ENCODE measurements at regions not wholly inside any gene's neighbourhood (a gene's known extent, or its start where the extent isn't known, plus 50 kb on each side); places are given as distances from the start of the nearest gene placed in this dataset.

DNA sequence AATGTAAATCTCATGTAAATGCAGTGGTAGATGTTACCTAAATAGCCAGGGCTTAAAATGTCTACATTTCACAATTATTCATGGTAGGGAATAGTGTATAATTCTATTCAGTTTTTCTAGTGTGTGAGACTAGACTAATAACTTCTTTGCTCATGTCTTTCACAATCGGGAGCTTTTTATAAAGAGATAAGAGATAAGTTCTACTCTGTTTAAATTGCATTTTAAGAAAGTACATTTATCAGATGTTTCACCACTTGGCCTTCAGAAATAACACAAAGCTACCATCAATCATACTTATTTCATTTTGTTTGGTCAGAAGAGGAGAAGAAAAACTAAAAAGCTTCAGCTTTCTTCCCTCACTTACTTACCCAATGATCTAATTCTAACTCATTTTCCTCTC lies 725.5 kb upstream of the FLRT2 start:
- DNase-seq: no peak

DNA sequence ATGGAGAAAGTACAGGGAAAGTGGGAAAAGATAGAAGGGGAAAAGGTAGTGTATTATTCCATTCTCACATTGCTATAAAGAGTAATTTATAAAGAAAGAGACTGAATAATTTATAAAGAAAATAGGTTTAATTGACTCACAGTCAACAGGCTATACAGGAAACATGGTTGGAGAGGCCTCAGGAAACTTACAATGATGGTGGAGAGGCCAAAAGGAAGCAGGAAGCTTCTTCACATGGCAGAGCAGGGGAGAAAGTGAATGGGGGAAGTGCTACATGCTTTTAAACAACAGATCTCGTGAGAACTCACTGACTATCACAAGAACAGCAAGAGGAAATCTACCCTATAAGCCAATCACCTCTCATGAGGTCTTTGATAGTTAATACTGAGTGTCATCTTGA lies 725.0 kb upstream of the FLRT2 start:
- no peak for DNase-seq

DNA sequence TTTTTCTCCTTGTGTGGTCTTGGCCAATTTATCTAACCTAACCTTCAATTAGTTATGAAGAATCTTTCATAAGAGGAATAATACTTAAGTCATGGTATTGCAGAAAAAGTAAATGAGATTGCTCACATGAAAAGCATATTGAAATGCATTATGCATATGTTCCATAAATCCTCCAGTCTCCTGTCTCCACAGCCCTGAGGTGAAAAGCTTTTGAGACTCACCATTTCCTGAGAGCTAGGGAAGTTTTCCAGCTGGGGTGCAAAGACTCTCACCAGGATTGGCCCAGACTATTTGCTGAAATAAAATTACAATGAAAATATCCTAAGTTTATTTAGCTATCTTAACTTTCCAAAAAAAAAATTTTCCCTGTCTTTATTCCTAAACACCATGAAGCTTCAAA lies 723.8 kb upstream of the FLRT2 start:
- DNase-seq: no peak

DNA sequence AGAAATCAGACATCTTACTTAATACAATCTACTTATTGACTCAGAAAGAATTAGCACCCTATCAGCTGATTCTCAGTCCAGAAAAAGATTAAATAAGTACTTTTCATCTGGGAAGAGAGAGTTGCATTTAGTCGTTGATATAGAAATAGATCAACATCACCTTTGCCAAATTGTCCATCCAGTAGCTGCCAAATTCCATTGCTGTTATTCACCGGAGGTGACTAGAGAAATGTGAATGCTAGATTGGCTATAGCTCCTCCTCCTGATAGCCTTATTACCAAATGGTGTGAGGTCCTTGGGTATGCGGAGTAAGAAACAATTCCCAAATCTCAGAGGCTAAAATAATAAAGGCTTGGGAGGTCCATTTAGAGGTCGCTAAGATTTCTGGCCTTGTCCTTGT lies 723.3 kb upstream of the FLRT2 start:
- no peak for DNase-seq

DNA sequence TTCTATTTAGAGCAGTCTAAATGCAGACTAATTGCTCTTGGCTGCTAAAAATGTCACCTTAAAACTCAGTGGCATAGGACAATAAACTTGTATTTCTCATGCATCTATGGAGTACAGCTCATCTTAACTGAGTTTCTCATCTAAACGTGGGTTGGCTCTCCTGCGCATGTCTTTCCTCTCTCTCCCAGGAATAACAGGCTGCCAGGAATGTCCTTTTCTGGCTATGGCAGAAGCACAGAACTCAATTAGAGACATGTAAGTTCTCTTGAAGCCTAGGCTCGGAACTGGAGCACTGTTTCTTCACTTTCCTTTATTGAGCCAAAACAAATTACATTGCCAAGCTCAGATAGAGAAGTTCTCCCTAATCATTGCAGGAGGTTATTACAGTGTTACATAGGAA lies 722.3 kb upstream of the FLRT2 start:
- DNase-seq: no peak

DNA sequence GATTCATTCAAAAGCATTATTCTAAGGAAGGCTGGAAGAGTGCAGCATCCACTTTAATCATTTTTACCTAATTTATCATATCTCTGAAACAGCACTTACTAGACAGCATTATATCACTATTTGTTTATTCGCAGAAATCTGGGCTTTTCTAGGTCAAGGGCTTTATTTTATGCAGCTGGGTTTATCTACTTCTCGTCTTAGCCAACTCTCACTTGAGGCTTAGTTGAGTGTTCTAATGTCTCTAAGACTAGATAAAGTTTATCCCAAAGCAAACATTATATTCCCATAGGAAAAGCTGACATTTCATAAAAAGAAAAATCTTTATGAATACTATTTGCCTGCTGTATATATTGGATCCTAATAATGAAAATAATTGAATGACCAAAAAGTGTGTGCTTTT lies 720.8 kb upstream of the FLRT2 start:
- DNase-seq: no peak

DNA sequence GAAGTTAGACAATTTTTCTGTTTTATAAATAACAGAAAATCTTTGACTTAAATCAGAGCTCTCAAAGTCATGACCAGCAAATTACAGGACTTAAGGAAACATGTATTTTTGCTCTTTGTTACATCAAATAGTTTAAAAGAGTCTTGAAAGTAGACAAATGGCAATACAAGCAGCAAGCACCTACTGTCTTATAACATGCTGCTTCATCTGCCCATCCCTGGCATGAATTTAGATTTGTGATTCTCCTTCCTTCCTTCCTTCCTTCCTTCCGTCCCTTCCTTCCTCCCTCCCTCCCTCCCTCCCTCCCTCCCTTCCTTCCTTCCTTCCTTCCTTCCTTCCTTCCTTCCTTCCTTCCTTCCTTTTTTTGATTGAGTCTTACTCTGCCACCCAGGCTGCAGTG lies 715.6 kb upstream of the FLRT2 start:
- no peak for DNase-seq

DNA sequence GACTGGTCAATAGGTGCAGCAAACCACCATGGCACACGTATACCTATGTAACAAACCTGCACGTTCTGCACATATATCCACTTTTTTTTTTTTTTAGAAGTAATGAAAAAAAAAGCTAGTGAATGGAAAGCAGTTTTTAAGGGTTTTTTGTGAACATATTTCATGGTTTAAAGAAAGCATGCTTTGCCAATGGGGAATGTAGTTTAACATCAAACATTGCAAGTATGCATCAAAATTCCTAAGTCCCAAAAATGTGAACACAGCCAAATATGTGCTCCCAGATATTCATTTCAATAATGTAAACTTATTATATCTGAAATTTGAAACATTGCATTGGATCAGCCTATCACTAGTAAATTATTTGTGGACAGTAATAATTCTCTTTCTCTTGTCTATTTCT lies 710.4 kb upstream of the FLRT2 start:
- no peak for DNase-seq

DNA sequence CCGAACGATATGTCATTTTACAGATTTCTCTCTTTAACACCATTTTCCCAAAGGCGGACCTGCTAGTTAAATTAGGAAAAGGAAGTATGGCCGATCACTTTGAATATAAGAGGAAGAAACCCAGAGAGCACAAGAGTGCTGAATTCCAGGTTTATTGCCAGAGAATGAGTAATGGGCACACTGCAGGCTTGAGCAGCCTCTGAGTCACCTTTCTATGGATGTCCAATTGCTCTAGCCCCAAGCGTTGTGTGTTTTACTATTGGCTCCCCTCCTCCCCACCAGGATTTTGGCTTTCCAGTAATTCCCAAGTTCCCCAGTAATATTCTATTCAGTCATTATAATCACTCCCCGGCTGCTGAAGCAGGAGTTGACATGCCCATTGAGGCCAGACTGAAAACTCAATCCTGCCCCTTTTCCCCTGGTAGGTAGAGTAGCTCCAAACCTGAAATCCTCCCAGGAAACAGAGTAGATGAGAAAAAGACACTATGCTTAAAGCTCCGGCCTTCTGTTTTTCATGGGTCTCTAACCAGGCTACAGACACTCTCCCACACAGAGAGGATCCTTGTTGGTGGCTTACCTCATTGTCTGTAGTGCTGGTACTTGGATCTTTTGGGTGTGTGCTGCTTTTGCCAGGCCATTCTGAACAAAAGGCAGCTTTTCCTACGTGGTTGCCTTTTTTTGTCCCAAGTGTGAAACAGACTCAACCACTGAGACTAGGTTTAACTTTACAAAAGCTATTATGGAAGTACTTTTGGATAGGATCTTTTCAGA lies 704.3 kb upstream of the FLRT2 start:
- DNase-seq: no peak

DNA sequence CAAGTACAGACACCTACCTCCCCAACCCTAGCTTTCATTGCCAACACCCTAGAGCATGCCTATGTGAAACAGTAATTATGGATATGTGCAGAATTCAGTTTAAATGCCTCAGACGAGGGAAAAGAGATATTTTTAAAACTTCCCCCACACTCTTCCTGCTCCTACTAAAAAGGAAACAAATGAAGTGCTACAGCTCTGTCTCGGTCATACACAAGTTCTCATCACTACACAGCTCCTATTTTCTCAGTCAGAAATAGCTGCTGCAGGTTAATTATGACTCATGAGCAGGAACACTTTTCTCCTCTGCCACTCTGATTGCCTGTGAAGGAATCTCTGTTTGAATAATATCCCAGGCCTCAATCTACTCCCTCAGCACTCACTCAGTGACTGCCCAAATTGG lies 703.6 kb upstream of the FLRT2 start:
- DNase-seq: no peak

DNA sequence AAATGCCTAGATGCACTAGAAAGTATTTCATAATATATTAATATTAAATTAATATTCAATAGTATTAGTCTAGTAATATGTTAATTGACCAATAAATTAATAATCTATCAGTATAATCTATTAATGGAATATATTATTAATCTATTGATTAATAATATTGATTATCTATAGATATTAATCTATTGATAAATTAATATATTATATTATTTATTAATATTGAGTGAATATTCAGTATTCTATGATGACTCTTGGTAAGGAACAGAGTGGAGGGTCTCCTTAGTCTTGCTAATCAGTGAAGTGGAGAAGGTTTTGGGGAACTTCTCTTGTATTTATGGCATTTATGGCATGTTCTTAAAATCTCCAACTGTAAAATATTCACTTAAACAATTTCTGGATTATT lies 679.3 kb upstream of the FLRT2 start:
- DNase-seq: no peak

DNA sequence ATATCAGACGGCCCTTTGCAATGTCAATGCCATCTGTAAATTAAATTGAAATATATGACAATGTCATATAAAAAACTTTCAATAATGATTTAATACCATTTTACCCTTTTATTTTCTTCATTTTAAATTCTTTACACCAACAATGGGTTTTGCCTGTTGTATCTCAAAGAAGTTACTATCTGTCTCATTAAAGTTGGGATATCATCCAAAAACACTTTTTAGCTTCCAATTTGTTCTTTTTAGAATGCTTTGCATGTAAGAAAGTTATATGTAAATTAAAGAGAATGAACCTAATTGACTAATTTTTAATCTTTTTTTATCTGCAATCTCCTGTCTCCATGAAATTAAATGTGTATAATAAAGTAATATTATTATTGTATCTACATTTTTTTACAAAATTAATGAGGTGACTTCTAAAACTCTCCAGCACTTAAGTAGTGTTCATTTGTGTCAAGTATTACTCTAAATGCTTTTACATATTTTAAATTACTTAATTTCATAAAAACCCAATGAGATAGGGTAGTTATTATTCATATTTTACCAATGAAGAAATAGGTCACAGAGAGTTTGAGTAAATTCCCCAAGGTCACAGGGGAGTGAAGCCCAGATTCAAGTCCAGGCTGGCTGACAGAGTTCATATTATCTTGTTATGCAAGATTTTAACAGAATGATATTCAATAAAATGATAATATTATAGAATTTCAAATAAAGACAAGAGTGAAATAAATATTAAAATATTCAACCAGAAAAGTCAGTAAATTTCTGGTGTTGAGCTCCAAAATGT lies 673.0 kb upstream of the FLRT2 start:
- DNase-seq: no peak

DNA sequence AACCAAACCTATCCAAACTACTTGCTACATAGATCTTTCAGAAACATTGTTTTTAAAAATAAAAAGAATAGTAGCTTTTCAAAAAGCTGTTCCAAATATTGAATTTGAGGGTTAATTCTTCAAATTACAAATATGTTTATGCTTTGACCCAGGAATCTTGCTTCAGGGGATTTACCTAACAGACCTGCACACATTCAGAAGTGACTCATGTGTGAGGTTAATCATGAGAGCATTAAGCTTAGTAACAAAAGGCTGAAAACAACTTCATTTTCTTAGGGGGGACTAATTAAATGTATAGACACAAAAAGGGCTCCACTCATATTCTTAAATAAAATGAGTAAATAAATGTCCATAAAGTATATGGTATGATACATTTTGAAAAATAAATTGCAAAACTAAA lies 672.4 kb upstream of the FLRT2 start:
- no peak for DNase-seq

DNA sequence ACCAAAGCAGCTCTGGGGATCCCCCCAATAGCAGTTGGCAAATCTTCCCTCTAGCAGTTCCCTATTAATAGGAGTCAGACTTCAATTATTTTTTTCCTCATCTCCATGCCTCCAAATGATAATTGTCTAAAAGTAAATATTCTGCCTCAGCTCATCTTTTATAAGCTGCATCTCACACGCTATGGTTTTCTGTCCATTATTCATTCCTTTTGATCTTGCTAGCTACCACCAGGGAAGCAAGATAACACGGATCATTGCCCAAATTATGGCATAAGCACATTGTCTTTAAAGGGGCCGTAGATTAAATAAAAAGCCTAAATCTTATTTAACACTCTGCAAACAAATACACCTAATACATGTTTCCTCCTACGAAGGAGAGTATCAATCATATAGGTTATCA lies 670.8 kb upstream of the FLRT2 start:
- no peak for DNase-seq

DNA sequence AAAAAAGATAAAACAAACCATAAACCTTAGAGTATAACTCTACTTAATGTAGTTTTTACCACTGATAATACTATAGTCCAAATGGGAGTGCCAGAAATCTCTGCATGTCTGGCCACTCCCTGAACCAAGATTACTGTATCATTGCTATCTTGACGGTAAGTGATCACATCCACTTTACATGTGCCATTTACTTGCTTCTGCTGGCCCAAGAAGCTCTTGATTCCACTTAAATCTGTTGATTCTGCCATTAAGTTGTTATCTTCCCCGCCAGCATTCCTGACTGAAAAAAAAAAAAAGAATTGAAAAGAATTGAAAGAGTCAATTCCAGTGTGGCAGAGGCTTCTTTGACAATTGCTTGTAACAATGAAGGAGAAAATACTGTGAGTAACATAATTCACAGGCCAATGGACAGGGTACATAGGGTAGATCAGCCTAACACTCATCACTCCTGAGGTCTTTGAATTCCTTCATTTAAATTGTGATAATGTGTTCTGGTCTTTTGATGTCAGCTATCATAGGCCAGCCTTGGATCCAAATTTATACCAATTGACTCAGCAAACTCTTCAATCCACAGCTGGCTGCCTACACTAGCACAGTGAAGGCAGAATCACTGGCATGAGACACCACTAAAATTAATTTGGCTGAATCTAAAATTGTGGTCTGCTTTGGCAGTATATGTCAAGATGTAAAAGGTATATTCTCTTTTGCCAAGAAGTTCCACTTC lies 665.2 kb upstream of the FLRT2 start:
- DNase-seq: no peak

DNA sequence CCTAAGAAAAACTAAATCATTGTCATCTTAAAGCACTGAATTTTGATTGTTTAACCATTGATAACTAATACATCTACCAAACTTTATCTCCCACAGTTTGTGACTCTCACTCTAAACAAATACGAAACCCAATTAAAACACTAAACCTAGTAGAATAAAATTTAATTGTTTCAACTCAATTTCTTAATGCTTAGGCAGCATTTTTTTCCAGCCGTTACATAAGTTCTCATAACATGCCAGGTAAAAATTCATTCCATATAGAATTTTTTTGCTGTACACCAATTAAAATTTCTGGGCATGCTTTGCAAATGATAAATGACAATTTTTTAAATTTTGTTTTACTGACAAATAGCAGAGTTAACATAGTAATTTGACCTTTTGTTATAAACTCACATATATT lies 658.2 kb upstream of the FLRT2 start:
- no peak for DNase-seq

DNA sequence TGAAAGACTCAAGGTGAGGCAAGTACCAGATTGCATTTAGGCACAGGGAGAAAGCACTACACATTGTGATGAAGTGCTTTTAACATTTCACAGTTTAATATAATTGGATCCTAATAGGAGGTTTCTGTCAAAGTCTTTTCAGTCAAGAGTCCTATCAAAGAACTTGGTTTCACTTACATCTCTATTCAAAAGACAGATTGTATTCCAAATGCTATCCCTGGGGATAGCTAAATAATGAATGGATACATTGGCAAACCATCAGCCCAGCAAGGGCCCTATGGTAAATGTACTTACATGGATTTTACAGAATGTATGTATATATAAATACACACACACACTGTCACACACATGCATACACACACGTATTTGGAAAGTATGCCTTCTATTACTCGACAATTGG lies 655.5 kb upstream of the FLRT2 start:
- DNase-seq: no peak

DNA sequence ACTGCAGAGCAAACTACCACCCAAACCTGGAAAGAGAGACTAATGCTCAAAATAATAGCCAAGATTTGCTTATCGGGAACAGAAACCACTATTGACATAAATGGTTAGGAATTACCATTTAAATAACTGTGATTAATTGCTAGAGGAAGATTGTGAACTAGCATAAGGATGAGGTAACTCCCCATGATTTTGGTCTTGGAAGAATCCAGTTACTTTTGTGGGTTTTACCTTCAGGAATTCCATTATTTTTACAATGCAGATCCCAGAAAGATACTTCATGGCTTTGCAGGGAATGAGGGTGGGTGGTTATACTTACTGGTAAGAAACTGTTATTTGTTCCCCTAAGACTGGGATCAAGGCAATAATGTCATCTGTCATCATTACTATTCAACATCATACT lies 652.9 kb upstream of the FLRT2 start:
- no peak for DNase-seq

DNA sequence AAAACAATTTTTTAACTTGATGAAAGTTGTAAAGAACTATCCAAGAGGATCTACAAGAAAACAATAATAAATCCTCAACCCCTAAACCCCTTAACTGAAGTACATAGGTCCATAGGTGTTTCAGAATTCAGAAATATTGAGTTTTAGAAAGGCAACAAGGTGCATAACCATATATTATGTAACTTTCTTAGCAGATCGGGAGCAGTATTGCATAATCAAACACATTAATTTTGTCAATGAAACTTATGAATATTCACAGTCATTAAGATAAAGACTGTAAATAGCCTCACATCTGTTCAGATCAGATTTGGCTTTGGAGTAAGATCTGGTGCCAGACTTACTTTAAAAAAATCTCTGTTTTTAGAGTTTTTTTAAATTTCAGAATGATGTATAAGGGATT lies 647.1 kb upstream of the FLRT2 start:
- DNase-seq: no peak

DNA sequence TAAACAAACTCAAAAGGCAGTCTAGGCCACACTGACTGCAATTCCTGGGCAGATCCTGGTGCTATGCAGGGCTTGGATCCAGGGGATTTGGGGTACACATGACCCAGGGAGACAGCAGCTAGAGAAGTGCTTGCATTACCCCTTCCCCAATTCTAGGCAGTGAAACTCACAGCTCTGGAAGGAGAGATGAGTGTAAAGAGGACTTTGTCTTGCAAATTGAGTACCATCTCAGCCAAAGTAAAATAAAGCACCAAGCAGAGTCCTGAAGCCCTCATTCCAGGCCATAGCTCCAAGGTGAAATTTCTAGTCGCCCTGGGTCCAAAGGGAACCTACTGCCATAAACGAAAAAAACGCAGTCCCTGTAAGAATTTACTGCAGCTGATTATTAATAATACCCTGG lies 644.9 kb upstream of the FLRT2 start:
- DNase-seq: no peak

DNA sequence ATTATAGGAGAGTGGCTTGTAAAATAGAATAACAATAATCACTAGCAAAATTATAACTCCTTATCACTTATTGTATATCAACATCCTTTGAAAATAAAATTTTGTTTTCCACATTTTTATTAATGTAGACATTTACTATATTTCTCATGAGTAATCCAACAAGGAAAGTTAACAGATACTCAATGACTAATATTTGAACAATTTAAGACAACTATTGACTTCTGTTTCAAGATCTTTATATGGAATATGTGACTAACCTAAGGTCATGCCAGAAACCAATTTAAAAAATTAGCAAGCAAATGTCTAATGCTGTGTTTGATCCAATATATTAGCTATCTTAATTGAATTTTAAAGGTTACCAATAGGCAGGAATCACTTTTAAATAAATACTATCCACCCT lies 638.5 kb upstream of the FLRT2 start:
- no peak for DNase-seq

DNA sequence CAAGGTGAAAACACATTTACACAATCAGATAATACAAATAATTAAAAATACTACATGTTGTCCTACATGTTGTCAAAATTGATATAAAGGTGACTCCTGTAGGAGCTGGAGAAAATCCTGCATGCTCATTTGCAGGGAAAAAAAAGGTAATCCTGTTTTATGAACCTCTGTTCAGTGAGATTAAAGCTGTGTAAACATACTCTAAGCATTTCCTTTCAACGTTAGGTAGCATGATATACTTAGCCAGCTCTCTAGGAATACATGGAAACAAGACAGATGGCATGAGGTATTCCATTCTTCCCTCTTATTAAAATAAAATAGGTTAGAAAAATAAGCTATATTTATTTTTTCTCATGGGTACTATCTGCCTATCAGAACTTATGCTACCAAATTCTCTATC lies 635.7 kb upstream of the FLRT2 start:
- DNase-seq: peak; percentile 29

DNA sequence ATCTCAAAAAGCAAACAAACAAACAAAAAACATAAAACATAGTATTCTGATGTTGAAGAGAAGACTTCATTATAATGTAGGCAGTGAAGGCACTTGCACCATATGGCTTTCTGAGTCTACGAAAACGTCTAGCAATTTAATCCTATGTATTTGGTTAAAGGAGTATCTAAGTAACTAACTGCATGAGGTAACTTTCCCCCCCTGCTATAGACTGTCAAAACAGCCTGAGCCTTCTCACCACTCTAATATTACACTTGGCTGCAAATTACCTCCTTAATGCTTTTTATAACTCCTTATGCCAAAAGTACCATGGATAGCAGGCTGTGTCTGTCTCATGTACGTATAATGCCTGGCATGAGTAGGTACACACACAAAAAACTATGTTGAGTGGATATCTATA lies 607.6 kb upstream of the FLRT2 start:
- DNase-seq: no peak

DNA sequence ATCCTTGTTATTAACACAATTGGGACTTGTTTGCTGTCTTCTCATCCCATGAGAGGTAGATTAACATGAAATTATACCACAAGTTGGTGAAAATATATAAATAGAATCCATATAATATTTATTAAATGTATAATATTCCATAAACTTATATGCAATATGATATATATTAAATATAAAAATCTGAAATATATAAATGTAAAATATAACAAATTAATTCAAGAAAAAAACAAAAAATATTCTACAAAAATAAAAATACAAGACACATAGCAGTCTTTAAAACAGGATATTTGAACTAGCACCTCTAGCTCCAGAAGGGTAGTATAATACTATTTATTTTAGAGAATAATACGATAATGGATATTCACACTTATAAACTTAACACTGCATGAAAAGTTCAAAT lies 603.3 kb upstream of the FLRT2 start:
- DNase-seq: no peak

Measured in NCI-H1417 treated with DMSO at 0.1 percent for 48 hours (cell line).